ENCODE measurements at regions not wholly inside any gene's neighbourhood (a gene's known extent, or its start where the extent isn't known, plus 50 kb on each side); places are given as distances from the start of the nearest gene placed in this dataset.

- H3K27ac Mint-ChIP-seq, result no peak overlapping the region
- H3K27me3 Mint-ChIP-seq, result peaks cover 30 to 36% of the 10 kb centered on the region in 2 donors
Observed at GRCh38 chr2:120520454-120520853, 174.5 kb downstream of the INHBB start.

GRCh38 chr2:120520929-120521912 lies 175.3 kb downstream of the INHBB start:
- Histone ChIP-seq H3K9me3 (no peaks in the 10 kb centered on the region), H3K27me3 (replicated peaks in 1 of 2; ENCODE audit: control insufficient read depth in 2 of 2, extremely low read depth in 1 of 2, insufficient read depth in 2 of 2, low read length in 1 of 2) (peaks cover 0 to 34% of the 10 kb centered on the region in 2 experiments), H3K36me3 (ENCODE audit: control insufficient read depth in 2 of 2, extremely low read depth in 1 of 2, insufficient read depth in 1 of 2, low read length in 1 of 2) (no peaks in the 10 kb centered on the region), H3K4me3 (ENCODE audit: control insufficient read depth in 1 of 2, extremely low read depth in 1 of 2, low read length in 1 of 2) (no peak overlapping the region), H3K27ac (ENCODE audit: low read length) (no peak overlapping the region), H3K4me1 (ENCODE audit: control insufficient read depth in 1 of 2, extremely low read depth in 1 of 2, insufficient read depth in 2 of 2, low read length in 2 of 2) (no peaks in the 10 kb centered on the region)
- Mint-ChIP-seq H3K9me3 (no peaks in the 10 kb centered on the region), H3K27ac (no peak overlapping the region), H3K4me1 (no peaks in the 10 kb centered on the region), H3K4me3 (no peak overlapping the region), H3K36me3 (no peaks in the 10 kb centered on the region), H3K27me3 (peaks cover 31 to 33% of the 10 kb centered on the region in 2 donors)
- WGBS (ENCODE audit: insufficient coverage), result 40% methylated on average over 12 of the region's 13 CpGs
- ChIA-PET CTCF (interaction anchor here in 1 of 2 donors (0.6 kb wide), 1 partner anchor 879 kb away, joined by 6 read pairs; no protein-coding TSS in a partner anchor), POLR2A (no interaction called here)
- ATAC-seq (replicated peaks in 1 of 4) (no peak), DNase-seq (peak in 1 of 35 experiments; percentile 20)

More at GRCh38 chr2:120520454-120520853, 174.5 kb downstream of the INHBB start:
- 80% methylated on average over 1 of the region's 5 CpGs for WGBS (ENCODE audit: insufficient coverage)
- ChIA-PET POLR2A (no interaction called here), CTCF (no interaction called here)
- Mint-ChIP-seq H3K4me3 (no peak overlapping the region), H3K9me3 (no peaks in the 10 kb centered on the region), H3K4me1 (no peaks in the 10 kb centered on the region), H3K36me3 (no peaks in the 10 kb centered on the region)
- Histone ChIP-seq H3K27ac (ENCODE audit: low read length) (no peak overlapping the region), H3K4me3 (ENCODE audit: control insufficient read depth in 1 of 2, extremely low read depth in 1 of 2, low read length in 1 of 2) (no peak overlapping the region), H3K9me3 (no peaks in the 10 kb centered on the region), H3K4me1 (ENCODE audit: control insufficient read depth in 1 of 2, extremely low read depth in 1 of 2, insufficient read depth in 2 of 2, low read length in 2 of 2) (no peaks in the 10 kb centered on the region), H3K36me3 (ENCODE audit: control insufficient read depth in 2 of 2, extremely low read depth in 1 of 2, insufficient read depth in 1 of 2, low read length in 1 of 2) (no peaks in the 10 kb centered on the region), H3K27me3 (replicated peaks in 1 of 2; ENCODE audit: control insufficient read depth in 2 of 2, extremely low read depth in 1 of 2, insufficient read depth in 2 of 2, low read length in 1 of 2) (peaks cover 0 to 34% of the 10 kb centered on the region in 2 experiments)
- no peak for DNase-seq
- no peak for ATAC-seq (replicated peaks in 1 of 4)

GRCh38 chr2:120522151-120522751 lies 176.3 kb downstream of the INHBB start:
- Mint-ChIP-seq H3K27ac (no peak overlapping the region), H3K9me3 (no peaks in the 10 kb centered on the region), H3K4me1 (no peaks in the 10 kb centered on the region), H3K36me3 (no peaks in the 10 kb centered on the region), H3K4me3 (no peak overlapping the region), H3K27me3 (peaks cover 28 to 30% of the 10 kb centered on the region in 2 donors)
- no peaks in the 10 kb centered on the region for H3K4me1 ChIP-seq (ENCODE audit: control insufficient read depth in 1 of 2, extremely low read depth in 1 of 2, insufficient read depth in 2 of 2, low read length in 2 of 2)
- ATAC-seq (replicated peaks in 1 of 4), result no peak
- 64% methylated on average over 31 of the region's 33 CpGs for WGBS (ENCODE audit: insufficient coverage)
- no peak overlapping the region for H3K4me3 ChIP-seq (ENCODE audit: control insufficient read depth in 1 of 2, extremely low read depth in 1 of 2, low read length in 1 of 2)
- no peak for DNase-seq
- ChIA-PET CTCF (no interaction called here), POLR2A (no interaction called here)
- no peaks in the 10 kb centered on the region for H3K36me3 ChIP-seq (ENCODE audit: control insufficient read depth in 2 of 2, extremely low read depth in 1 of 2, insufficient read depth in 1 of 2, low read length in 1 of 2)
- H3K9me3 ChIP-seq, result no peaks in the 10 kb centered on the region
- no peak overlapping the region for H3K27ac ChIP-seq (ENCODE audit: low read length)
- H3K27me3 ChIP-seq (replicated peaks in 1 of 2; ENCODE audit: control insufficient read depth in 2 of 2, extremely low read depth in 1 of 2, insufficient read depth in 2 of 2, low read length in 1 of 2), result peaks cover 0 to 34% of the 10 kb centered on the region in 2 experiments

GRCh38 chr2:120523766-120524165 lies 177.8 kb downstream of the INHBB start:
- no peaks in the 10 kb centered on the region for H3K36me3 Mint-ChIP-seq
- H3K27me3 ChIP-seq (replicated peaks in 1 of 2; ENCODE audit: control insufficient read depth in 2 of 2, extremely low read depth in 1 of 2, insufficient read depth in 2 of 2, low read length in 1 of 2), result peaks cover 0 to 30% of the 10 kb centered on the region in 2 experiments
- no peak overlapping the region for H3K4me3 ChIP-seq (ENCODE audit: control insufficient read depth in 1 of 2, extremely low read depth in 1 of 2, low read length in 1 of 2)
- H3K4me3 Mint-ChIP-seq, result no peak overlapping the region
- H3K9me3 Mint-ChIP-seq, result no peaks in the 10 kb centered on the region
- H3K4me1 ChIP-seq (ENCODE audit: control insufficient read depth in 1 of 2, extremely low read depth in 1 of 2, insufficient read depth in 2 of 2, low read length in 2 of 2), result no peaks in the 10 kb centered on the region
- no peaks in the 10 kb centered on the region for H3K36me3 ChIP-seq (ENCODE audit: control insufficient read depth in 2 of 2, extremely low read depth in 1 of 2, insufficient read depth in 1 of 2, low read length in 1 of 2)
- H3K27me3 Mint-ChIP-seq, result peaks cover 30 to 32% of the 10 kb centered on the region in 2 donors
- no peak overlapping the region for H3K27ac ChIP-seq (ENCODE audit: low read length)
- no peaks in the 10 kb centered on the region for H3K9me3 ChIP-seq
- no peaks in the 10 kb centered on the region for H3K4me1 Mint-ChIP-seq
- H3K27ac Mint-ChIP-seq, result no peak overlapping the region
- ATAC-seq (replicated peaks in 1 of 4) (no peak), DNase-seq (no peak)
- 90% methylated on average over 5 of the region's 5 CpGs for WGBS (ENCODE audit: insufficient coverage)
- ChIA-PET POLR2A (no interaction called here), CTCF (no interaction called here)

- H3K27me3 Mint-ChIP-seq, result peaks cover 30 to 32% of the 10 kb centered on the region in 2 donors
- ChIA-PET CTCF (no interaction called here), POLR2A (no interaction called here)
- peaks cover 0 to 30% of the 10 kb centered on the region in 2 experiments for H3K27me3 ChIP-seq (replicated peaks in 1 of 2; ENCODE audit: control insufficient read depth in 2 of 2, extremely low read depth in 1 of 2, insufficient read depth in 2 of 2, low read length in 1 of 2)
- H3K27ac Mint-ChIP-seq, result no peak overlapping the region
- no peaks in the 10 kb centered on the region for H3K9me3 Mint-ChIP-seq
- no peaks in the 10 kb centered on the region for H3K4me1 Mint-ChIP-seq
- DNase-seq (no peak), ATAC-seq (replicated peaks in 1 of 4) (no peak)
- no peak overlapping the region for H3K27ac ChIP-seq (ENCODE audit: low read length)
- no peaks in the 10 kb centered on the region for H3K4me1 ChIP-seq (ENCODE audit: control insufficient read depth in 1 of 2, extremely low read depth in 1 of 2, insufficient read depth in 2 of 2, low read length in 2 of 2)
- H3K9me3 ChIP-seq, result no peaks in the 10 kb centered on the region
- H3K36me3 Mint-ChIP-seq, result no peaks in the 10 kb centered on the region
- H3K36me3 ChIP-seq (ENCODE audit: control insufficient read depth in 2 of 2, extremely low read depth in 1 of 2, insufficient read depth in 1 of 2, low read length in 1 of 2), result no peaks in the 10 kb centered on the region
- H3K4me3 ChIP-seq (ENCODE audit: control insufficient read depth in 1 of 2, extremely low read depth in 1 of 2, low read length in 1 of 2), result no peak overlapping the region
- WGBS (ENCODE audit: insufficient coverage), result 79% methylated on average over 7 of the region's 9 CpGs
- no peak overlapping the region for H3K4me3 Mint-ChIP-seq
Observed at GRCh38 chr2:120524174-120524573, 178.2 kb downstream of the INHBB start.

GRCh38 chr2:120525056-120526046 lies 179.4 kb downstream of the INHBB start:
- no peaks in the 10 kb centered on the region for H3K4me1 Mint-ChIP-seq
- ChIA-PET CTCF (no interaction called here), POLR2A (no interaction called here)
- H3K9me3 Mint-ChIP-seq, result no peaks in the 10 kb centered on the region
- ATAC-seq (replicated peaks in 1 of 4) (no peak), DNase-seq (no peak)
- Histone ChIP-seq H3K27me3 (replicated peaks in 1 of 2; ENCODE audit: control insufficient read depth in 2 of 2, extremely low read depth in 1 of 2, insufficient read depth in 2 of 2, low read length in 1 of 2) (peaks cover 0 to 22% of the 10 kb centered on the region in 2 experiments), H3K4me1 (ENCODE audit: control insufficient read depth in 1 of 2, extremely low read depth in 1 of 2, insufficient read depth in 2 of 2, low read length in 2 of 2) (no peaks in the 10 kb centered on the region), H3K9me3 (no peaks in the 10 kb centered on the region), H3K4me3 (ENCODE audit: control insufficient read depth in 1 of 2, extremely low read depth in 1 of 2, low read length in 1 of 2) (no peak overlapping the region), H3K36me3 (ENCODE audit: control insufficient read depth in 2 of 2, extremely low read depth in 1 of 2, insufficient read depth in 1 of 2, low read length in 1 of 2) (no peaks in the 10 kb centered on the region), H3K27ac (ENCODE audit: low read length) (no peak overlapping the region)
- no peaks in the 10 kb centered on the region for H3K36me3 Mint-ChIP-seq
- no peak overlapping the region for H3K4me3 Mint-ChIP-seq
- WGBS (ENCODE audit: insufficient coverage), result 75% methylated on average over 11 of the region's 18 CpGs
- peaks cover 30 to 32% of the 10 kb centered on the region in 2 donors for H3K27me3 Mint-ChIP-seq
- no peak overlapping the region for H3K27ac Mint-ChIP-seq

Data from T-cell (primary cell).